ENCODE measurements at regions not wholly inside any gene's neighbourhood (a gene's known extent, or its start where the extent isn't known, plus 50 kb on each side); places are given as distances from the start of the nearest gene placed in this dataset.
"Not testable (repeated sequence)": the region's sequence is repeated elsewhere in the genome, so short reads cannot be mapped to it uniquely, and the experiment has no call there.

- Histone ChIP-seq H3K79me2 (ENCODE audit: insufficient read depth, low read length) (no peaks in the 10 kb centered on the region), H4K20me1 (ENCODE audit: insufficient read depth) (no peaks in the 10 kb centered on the region), H2AFZ (ENCODE audit: low read depth, low read length, poor library complexity, severe bottlenecking) (no peak overlapping the region), H3K9me2 (ENCODE audit: insufficient read depth) (no peaks in the 10 kb centered on the region), H3K4me2 (ENCODE audit: low read length) (no peak overlapping the region), H3K36me3 (ENCODE audit: control insufficient read depth in 1 of 2, insufficient read depth in 2 of 2, low read length in 2 of 2) (no peaks in the 10 kb centered on the region), H3K9me3 (ENCODE audit: control insufficient read depth in 1 of 2, insufficient read depth in 1 of 2, low read depth in 1 of 2, low read length in 2 of 2) (no peaks in the 10 kb centered on the region), H3K27ac (ENCODE audit: low read depth, low read length) (no peak overlapping the region), H3K4me1 (ENCODE audit: control insufficient read depth in 1 of 2, insufficient read depth in 2 of 2, low read length in 2 of 2) (no peaks in the 10 kb centered on the region), H3K27me3 (ENCODE audit: insufficient read depth, low read length) (no peaks in the 10 kb centered on the region; the same call in 1 of the 2 replicates), H3K4me3 (replicated peaks in 1 of 2; ENCODE audit: low read depth in 1 of 2, low read length in 2 of 2) (no peak overlapping the region), H3K9ac (ENCODE audit: low read length) (no peak overlapping the region)
- ChIA-PET RAD21 (ENCODE audit: low non-redundant PET in 1 of 2, low total read pairs in 2 of 2, uncharacterized antibody in 2 of 2, unreplicated experiment in 2 of 2) (no interaction called here), CTCF (no interaction called here), POLR2A (no interaction called here)
- intact Hi-C loops (cut with micrococcal nuclease), result no loop called here
- no peak for DNase-seq (ENCODE audit: low read depth, low spot score)
- ATAC-seq, result no peak
- TF ChIP-seq EGR1 (IDR thresholded peaks at IDR 0.05; ENCODE audit: low read depth), result no peak
- no TSS peak for BruUV-seq (replicated peaks)
Measured at GRCh38 chr11:107257710-107258109, 199.9 kb downstream of the CWF19L2 start.

- H3K36me3 ChIP-seq (ENCODE audit: control insufficient read depth in 1 of 2, insufficient read depth in 2 of 2, low read length in 2 of 2); RAD21 ChIA-PET (ENCODE audit: low non-redundant PET in 1 of 2, low total read pairs in 2 of 2, uncharacterized antibody in 2 of 2, unreplicated experiment in 2 of 2); DNase-seq (ENCODE audit: low read depth, low spot score); POLR2A ChIA-PET; H3K4me2 ChIP-seq (ENCODE audit: low read length); H3K79me2 ChIP-seq (ENCODE audit: insufficient read depth, low read length); H4K20me1 ChIP-seq (ENCODE audit: insufficient read depth); H3K27me3 ChIP-seq (ENCODE audit: insufficient read depth, low read length); ATAC-seq; H3K4me3 ChIP-seq (replicated peaks in 1 of 2; ENCODE audit: low read depth in 1 of 2, low read length in 2 of 2); H2AFZ ChIP-seq (ENCODE audit: low read depth, low read length, poor library complexity, severe bottlenecking); H3K9me3 ChIP-seq (ENCODE audit: control insufficient read depth in 1 of 2, insufficient read depth in 1 of 2, low read depth in 1 of 2, low read length in 2 of 2); BruUV-seq (replicated peaks); H3K9me2 ChIP-seq (ENCODE audit: insufficient read depth); H3K4me1 ChIP-seq (ENCODE audit: control insufficient read depth in 1 of 2, insufficient read depth in 2 of 2, low read length in 2 of 2); H3K27ac ChIP-seq (ENCODE audit: low read depth, low read length); intact Hi-C loops (cut with micrococcal nuclease); H3K9ac ChIP-seq (ENCODE audit: low read length): not testable (repeated sequence)
- CTCF ChIA-PET, result interaction anchor here (2.0 kb wide), 1 partner anchor 436 kb away, joined by 5 read pairs; no protein-coding TSS in a partner anchor
Measured at GRCh38 chr11:107253661-107254060, 204.0 kb downstream of the CWF19L2 start.

DNA sequence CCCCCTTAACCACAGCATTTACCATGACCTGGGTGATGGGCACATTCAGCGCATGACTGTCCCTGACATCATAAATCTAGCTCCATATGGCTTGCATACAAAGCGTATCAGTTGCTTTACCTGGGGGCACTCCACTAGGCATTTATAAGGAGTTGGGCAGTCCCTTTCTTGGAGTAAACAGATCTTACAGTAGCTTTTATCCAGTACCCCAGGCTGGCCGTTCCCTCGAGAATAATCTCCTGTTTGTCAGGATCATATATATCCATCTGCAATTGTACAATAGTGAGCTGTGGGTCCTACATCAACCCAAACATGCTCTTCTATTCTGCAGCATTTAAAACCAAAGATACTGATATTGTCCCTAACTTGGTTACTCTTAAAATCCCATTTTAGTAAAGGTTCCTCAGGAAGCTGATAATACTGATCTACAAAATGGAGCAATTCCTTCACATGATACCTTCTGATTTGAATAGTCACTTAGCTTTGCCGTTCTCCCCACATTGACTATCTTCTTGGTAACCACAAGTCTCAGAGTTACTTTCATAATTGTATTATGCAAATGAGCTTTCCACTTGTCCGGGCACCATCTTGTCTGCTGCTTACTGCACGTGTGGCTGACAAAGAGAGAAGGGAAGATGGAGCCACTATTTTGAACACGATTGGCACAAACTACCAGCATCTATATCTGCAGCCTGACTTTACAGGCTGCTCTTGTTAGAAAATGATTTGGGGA, 205.0 kb downstream of the CWF19L2 start:
- H3K27me3 ChIP-seq (ENCODE audit: insufficient read depth, low read length), result no peaks in the 10 kb centered on the region
- no peak for ATAC-seq
- H3K4me1 ChIP-seq (ENCODE audit: control insufficient read depth in 1 of 2, insufficient read depth in 2 of 2, low read length in 2 of 2), result no peaks in the 10 kb centered on the region
- no peaks in the 10 kb centered on the region for H3K79me2 ChIP-seq (ENCODE audit: insufficient read depth, low read length)
- no peak overlapping the region for H3K9ac ChIP-seq (ENCODE audit: low read length)
- no peaks in the 10 kb centered on the region for H3K9me3 ChIP-seq (ENCODE audit: control insufficient read depth in 1 of 2, insufficient read depth in 1 of 2, low read depth in 1 of 2, low read length in 2 of 2)
- no peak overlapping the region for H3K27ac ChIP-seq (ENCODE audit: low read depth, low read length)
- intact Hi-C loops (cut with micrococcal nuclease), result no loop called here
- H4K20me1 ChIP-seq (ENCODE audit: insufficient read depth), result no peaks in the 10 kb centered on the region
- H2AFZ ChIP-seq (ENCODE audit: low read depth, low read length, poor library complexity, severe bottlenecking), result no peak overlapping the region
- H3K4me3 ChIP-seq (replicated peaks in 1 of 2; ENCODE audit: low read depth in 1 of 2, low read length in 2 of 2), result no peak overlapping the region
- no peak overlapping the region for H3K4me2 ChIP-seq (ENCODE audit: low read length)
- no peaks in the 10 kb centered on the region for H3K9me2 ChIP-seq (ENCODE audit: insufficient read depth)
- DNase-seq (ENCODE audit: low read depth, low spot score), result no peak
- CTCF ChIA-PET, result no interaction called here
- no peaks in the 10 kb centered on the region for H3K36me3 ChIP-seq (ENCODE audit: control insufficient read depth in 1 of 2, insufficient read depth in 2 of 2, low read length in 2 of 2)
- BruUV-seq (replicated peaks), result no TSS peak
- POLR2A ChIA-PET, result no interaction called here
- RAD21 ChIA-PET (ENCODE audit: low non-redundant PET in 1 of 2, low total read pairs in 2 of 2, uncharacterized antibody in 2 of 2, unreplicated experiment in 2 of 2), result no interaction called here
- TF ChIP-seq, protein P1, sequence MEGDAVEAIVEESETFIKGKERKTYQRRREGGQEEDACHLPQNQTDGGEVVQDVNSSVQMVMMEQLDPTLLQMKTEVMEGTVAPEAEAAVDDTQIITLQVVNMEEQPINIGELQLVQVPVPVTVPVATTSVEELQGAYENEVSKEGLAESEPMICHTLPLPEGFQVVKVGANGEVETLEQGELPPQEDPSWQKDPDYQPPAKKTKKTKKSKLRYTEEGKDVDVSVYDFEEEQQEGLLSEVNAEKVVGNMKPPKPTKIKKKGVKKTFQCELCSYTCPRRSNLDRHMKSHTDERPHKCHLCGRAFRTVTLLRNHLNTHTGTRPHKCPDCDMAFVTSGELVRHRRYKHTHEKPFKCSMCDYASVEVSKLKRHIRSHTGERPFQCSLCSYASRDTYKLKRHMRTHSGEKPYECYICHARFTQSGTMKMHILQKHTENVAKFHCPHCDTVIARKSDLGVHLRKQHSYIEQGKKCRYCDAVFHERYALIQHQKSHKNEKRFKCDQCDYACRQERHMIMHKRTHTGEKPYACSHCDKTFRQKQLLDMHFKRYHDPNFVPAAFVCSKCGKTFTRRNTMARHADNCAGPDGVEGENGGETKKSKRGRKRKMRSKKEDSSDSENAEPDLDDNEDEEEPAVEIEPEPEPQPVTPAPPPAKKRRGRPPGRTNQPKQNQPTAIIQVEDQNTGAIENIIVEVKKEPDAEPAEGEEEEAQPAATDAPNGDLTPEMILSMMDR (IDR thresholded peaks at IDR 0.05 in 2 of 3, conservative IDR thresholded peaks at IDR 0.05 in 1 of 3; ENCODE audit: borderline replicate concordance in 1 of 3, insufficient read depth in 1 of 3, low read depth in 2 of 3, low read length in 2 of 3), result no peak
- TF ChIP-seq REST (IDR thresholded peaks at IDR 0.05; ENCODE audit: low read depth), result no peak
